ENCODE measurements at regions not wholly inside any gene's neighbourhood (a gene's known extent, or its start where the extent isn't known, plus 50 kb on each side); places are given as distances from the start of the nearest gene placed in this dataset.

DNA sequence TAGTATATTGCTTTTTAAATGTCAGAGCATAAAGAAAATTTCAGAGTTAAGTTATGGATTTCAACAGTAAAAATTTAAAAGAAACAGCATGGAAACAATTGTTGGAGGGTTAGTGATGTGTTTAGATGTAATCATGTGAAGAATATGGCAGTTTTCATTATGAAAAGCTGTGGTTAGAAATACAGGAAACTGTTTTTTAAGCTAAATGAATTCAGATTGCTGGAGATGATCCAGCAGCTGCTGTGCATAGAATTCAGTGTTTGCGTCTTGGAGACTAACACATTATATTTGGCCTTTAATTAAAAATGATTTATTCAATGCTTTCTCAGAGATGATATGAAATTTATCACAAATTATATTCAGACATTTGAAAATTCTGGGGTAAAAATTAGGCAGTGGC lies 273.6 kb upstream of the LRRC7 start:
- Histone ChIP-seq H3K4me1 (no peaks in the 10 kb centered on the region), H3K9me3 (no peaks in the 10 kb centered on the region), H3K27ac (no peak overlapping the region), H3K36me3 (no peaks in the 10 kb centered on the region), H3K27me3 (no peaks in the 10 kb centered on the region), H3K4me3 (no peak overlapping the region)
- DNase-seq: no peak
- WGBS, 2 donors: 58 to 77% methylated on average over 1 of the region's 1 CpG
- TF ChIP-seq, protein P1, sequence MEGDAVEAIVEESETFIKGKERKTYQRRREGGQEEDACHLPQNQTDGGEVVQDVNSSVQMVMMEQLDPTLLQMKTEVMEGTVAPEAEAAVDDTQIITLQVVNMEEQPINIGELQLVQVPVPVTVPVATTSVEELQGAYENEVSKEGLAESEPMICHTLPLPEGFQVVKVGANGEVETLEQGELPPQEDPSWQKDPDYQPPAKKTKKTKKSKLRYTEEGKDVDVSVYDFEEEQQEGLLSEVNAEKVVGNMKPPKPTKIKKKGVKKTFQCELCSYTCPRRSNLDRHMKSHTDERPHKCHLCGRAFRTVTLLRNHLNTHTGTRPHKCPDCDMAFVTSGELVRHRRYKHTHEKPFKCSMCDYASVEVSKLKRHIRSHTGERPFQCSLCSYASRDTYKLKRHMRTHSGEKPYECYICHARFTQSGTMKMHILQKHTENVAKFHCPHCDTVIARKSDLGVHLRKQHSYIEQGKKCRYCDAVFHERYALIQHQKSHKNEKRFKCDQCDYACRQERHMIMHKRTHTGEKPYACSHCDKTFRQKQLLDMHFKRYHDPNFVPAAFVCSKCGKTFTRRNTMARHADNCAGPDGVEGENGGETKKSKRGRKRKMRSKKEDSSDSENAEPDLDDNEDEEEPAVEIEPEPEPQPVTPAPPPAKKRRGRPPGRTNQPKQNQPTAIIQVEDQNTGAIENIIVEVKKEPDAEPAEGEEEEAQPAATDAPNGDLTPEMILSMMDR (IDR thresholded peaks at IDR 0.05): no peak
- no peak for TF ChIP-seq EP300 (IDR thresholded peaks at IDR 0.05)
- TF ChIP-seq POLR2A (IDR thresholded peaks at IDR 0.05): no peak
- TF ChIP-seq POLR2AphosphoS5 (IDR thresholded peaks at IDR 0.05): no peak
- intact Hi-C loops (cut with DNase I): no loop called here

DNA sequence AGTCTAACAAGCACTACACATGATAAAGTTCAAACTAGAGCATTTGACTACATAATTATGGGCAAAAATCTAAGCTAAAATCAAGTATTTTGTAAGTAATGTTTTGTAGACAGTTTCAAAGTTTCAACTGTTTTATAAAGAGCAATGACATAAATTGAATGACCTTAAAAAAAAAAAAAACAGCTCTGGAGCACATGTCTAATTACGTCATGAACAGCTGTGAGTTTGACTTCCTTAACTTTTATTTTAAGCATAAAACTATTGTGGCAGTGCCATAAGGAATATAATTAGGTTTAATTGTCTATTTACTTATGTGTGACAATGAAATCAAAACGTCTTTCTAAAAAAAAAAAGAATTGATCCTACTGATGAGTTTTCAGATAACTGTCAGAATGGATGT lies 272.5 kb upstream of the LRRC7 start:
- TF ChIP-seq POLR2A (IDR thresholded peaks at IDR 0.05) (no peak), EP300 (IDR thresholded peaks at IDR 0.05) (no peak), POLR2AphosphoS5 (IDR thresholded peaks at IDR 0.05) (no peak)
- TF ChIP-seq, protein P1 (IDR thresholded peaks at IDR 0.05): no peak
- Histone ChIP-seq H3K4me1 (no peaks in the 10 kb centered on the region), H3K27me3 (no peaks in the 10 kb centered on the region), H3K36me3 (no peaks in the 10 kb centered on the region), H3K9me3 (no peaks in the 10 kb centered on the region), H3K27ac (no peak overlapping the region), H3K4me3 (no peak overlapping the region)
- intact Hi-C loops (cut with DNase I): no loop called here
- 7 to 24% methylated on average over 2 of the region's 2 CpGs for WGBS, 2 donors
- DNase-seq: no peak

DNA sequence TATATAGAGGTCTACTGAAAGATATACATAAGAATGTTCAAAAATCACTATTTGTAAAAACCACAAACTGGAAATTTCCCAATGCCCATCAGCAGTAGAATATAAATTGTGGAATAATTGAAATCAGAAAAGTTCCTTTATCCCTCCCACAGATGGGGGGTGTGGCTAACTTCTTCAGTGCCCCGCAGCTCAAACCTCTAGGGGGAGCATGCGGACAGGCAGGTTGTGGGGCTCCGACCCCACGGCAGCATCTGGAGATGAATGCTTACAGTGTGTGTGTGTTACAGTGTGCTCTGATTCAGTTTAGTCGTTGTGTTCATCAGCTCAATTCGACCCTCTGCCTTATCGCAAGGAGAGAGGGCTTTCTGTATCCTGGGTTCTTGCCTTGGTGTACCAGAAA lies 262.1 kb upstream of the LRRC7 start:
- 73 to 74% methylated on average over 7 of the region's 7 CpGs for WGBS, 2 donors
- TF ChIP-seq POLR2A (IDR thresholded peaks at IDR 0.05): no peak
- TF ChIP-seq, protein P1 (IDR thresholded peaks at IDR 0.05): no peak
- TF ChIP-seq EP300 (IDR thresholded peaks at IDR 0.05): no peak
- TF ChIP-seq POLR2AphosphoS5 (IDR thresholded peaks at IDR 0.05): no peak
- no peaks in the 10 kb centered on the region for H3K36me3 ChIP-seq
- no peak overlapping the region for H3K4me3 ChIP-seq
- no peak overlapping the region for H3K27ac ChIP-seq
- H3K9me3 ChIP-seq: peaks cover 0 to 9% (median 0%) of the 10 kb centered on the region in 4 donors
- no peaks in the 10 kb centered on the region for H3K4me1 ChIP-seq
- no peak for DNase-seq
- intact Hi-C loops (cut with DNase I): no loop called here
- no peaks in the 10 kb centered on the region for H3K27me3 ChIP-seq

DNA sequence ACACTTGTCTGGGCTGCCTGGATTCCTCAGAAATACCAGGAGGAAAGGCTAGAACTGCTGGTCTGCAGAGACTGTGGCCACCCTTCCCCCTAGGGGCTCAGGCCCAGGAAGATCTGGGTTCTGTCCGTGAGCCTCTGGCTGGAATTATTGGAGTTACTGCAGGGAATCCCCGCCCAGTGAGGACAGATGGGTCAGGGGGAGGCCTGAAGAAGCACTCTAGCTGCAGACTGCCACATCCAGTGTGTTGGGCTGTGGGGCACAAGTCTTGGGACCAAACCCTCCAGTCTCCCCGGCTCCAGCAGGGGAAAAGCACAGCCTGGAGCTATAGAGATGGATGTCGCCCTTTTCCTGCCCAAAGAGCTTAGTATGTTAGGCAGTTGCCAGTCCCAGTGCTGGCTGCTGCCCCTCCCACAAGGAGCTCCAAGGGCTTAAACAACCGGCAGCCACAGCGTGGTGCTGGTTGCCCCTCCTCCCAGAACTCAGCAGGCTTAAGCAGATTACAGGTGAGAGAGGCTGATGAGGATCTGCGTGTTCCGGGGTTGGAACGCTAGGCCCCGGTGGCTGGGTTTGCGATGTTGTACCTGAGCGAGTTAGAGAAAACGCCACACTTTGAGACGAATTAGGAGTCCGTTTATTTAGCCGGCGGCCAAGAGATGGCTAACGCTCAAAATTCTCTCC lies 255.5 kb upstream of the LRRC7 start:
- intact Hi-C loops (cut with DNase I): no loop called here

More for the DNA sequence above, 255.5 kb upstream of the LRRC7 start:
- no peaks in the 10 kb centered on the region for H3K27me3 ChIP-seq
- no peaks in the 10 kb centered on the region for H3K36me3 ChIP-seq
- TF ChIP-seq EP300 (IDR thresholded peaks at IDR 0.05): no peak
- TF ChIP-seq POLR2A (IDR thresholded peaks at IDR 0.05): no peak
- TF ChIP-seq, protein P1 (IDR thresholded peaks at IDR 0.05): no peak
- TF ChIP-seq POLR2AphosphoS5 (IDR thresholded peaks at IDR 0.05): no peak
- H3K27ac ChIP-seq: no peak overlapping the region
- H3K4me3 ChIP-seq: no peak overlapping the region
- H3K4me1 ChIP-seq: no peaks in the 10 kb centered on the region
- 52 to 56% methylated on average over 18 of the region's 18 CpGs for WGBS, 2 donors
- peaks cover 0 to 11% (median 0%) of the 10 kb centered on the region in 4 donors for H3K9me3 ChIP-seq
- DNase-seq: no peak

All from sigmoid colon (tissue), 6 donors.